Transverse colon (tissue), 4 donors: ENCODE measurements at regions not wholly inside any gene's neighbourhood (a gene's known extent, or its start where the extent isn't known, plus 50 kb on each side); places are given as distances from the start of the nearest gene placed in this dataset.

Experiments used
- EP300 ChIP-seq: sonication (generic); formaldehyde crosslinking; IDR thresholded peaks from one replicate; pipeline ENCODE4 v1.6.1; 2017; ENCODE audit warnings: antibody characterized with exemption, low read depth
- POLR2A ChIP-seq: fragments of 450-650 bp; IDR thresholded peaks from one replicate; pipeline ENCODE4 v1.6.1; 2016; ENCODE audit warnings: antibody characterized with exemption, mild to moderate bottlenecking, moderate library complexity
- POLR2AphosphoS5 ChIP-seq, 3 donors: sonication (generic); formaldehyde crosslinking; IDR thresholded peaks; one replicate each; pipeline ENCODE4 v1.6.1; 2016; ENCODE audit warnings: antibody characterized with exemption in 3 of 3
- TF ChIP-seq, protein P1 (sequence below), 5 experiments: fragments of 200-600 bp in 3 of 5; fragments of 450-650 bp in 2 of 5; sonication (generic) in 3 of 5; IDR thresholded peaks; 1 replicate in 2 of 5; 2 replicates in 3 of 5; pipeline ENCODE4 v1.5.1; 2016 to 2017; ENCODE audit warnings: antibody characterized with exemption in 5 of 5, inconsistent platforms in 3 of 5, mild to moderate bottlenecking in 2 of 5, moderate library complexity in 1 of 5

DNA sequence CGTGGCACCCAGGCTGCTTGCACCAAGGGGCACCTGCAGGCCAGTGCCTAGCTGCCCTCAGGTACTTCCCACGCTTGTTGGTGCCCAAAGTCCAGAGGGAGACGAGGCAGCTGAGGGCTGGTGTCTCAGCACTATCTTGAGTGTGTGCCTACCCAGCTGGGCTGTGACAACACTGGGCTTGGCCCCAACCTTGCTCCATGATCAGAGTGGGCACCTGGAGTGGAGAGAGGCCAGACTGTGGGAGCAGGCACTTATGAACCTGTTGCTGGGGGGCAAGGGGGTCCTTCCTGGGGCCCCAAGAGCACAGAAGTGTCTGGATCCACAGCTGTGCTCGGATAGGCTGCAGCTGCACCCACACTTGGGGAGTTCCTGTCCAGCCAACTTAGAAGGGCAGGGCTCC lies 314.7 kb downstream of the KCNJ2 start:
- TF ChIP-seq POLR2AphosphoS5 (IDR thresholded peaks at IDR 0.05), result no peak
- TF ChIP-seq, protein P1, sequence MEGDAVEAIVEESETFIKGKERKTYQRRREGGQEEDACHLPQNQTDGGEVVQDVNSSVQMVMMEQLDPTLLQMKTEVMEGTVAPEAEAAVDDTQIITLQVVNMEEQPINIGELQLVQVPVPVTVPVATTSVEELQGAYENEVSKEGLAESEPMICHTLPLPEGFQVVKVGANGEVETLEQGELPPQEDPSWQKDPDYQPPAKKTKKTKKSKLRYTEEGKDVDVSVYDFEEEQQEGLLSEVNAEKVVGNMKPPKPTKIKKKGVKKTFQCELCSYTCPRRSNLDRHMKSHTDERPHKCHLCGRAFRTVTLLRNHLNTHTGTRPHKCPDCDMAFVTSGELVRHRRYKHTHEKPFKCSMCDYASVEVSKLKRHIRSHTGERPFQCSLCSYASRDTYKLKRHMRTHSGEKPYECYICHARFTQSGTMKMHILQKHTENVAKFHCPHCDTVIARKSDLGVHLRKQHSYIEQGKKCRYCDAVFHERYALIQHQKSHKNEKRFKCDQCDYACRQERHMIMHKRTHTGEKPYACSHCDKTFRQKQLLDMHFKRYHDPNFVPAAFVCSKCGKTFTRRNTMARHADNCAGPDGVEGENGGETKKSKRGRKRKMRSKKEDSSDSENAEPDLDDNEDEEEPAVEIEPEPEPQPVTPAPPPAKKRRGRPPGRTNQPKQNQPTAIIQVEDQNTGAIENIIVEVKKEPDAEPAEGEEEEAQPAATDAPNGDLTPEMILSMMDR (IDR thresholded peaks at IDR 0.05), result no peak
- TF ChIP-seq POLR2A, result no peak
- no peak for TF ChIP-seq EP300
